PC-9 (cell line): ENCODE measurements at regions not wholly inside any gene's neighbourhood (a gene's known extent, or its start where the extent isn't known, plus 50 kb on each side); places are given as distances from the start of the nearest gene placed in this dataset.

ENCODE experiments used
- BruUV-seq: library from RNA; stranded (reverse); fragments of 400-500 nt; replicated peaks from 2 replicates; lab custom pipeline; 2021; lab: Mats Ljungman, UMichigan
- CTCF ChIA-PET: fragments of 300-600 bp; sonication (Branson Sonifier 250); formaldehyde crosslinking; loops from one replicate; lab custom pipeline; 2022; ENCODE audit warnings: antibody characterized with exemption; lab: Charles Lee
- POLR2A ChIA-PET: fragments of 300-600 bp; sonication (Branson Sonifier 250); formaldehyde crosslinking; loops from one replicate; lab custom pipeline; 2022; ENCODE audit warnings: antibody characterized with exemption; ENCODE audit not compliant: unreplicated experiment; lab: Charles Lee
- DNase-seq, 2 experiments: peaks; one replicate each; pipeline versions ENCODE4 v3.0.0 to v3.0.0-alpha.2; 2015 to 2022; ENCODE audit warnings: mixed read lengths in 1 of 2
- H2AFZ ChIP-seq: fragments of 200-600 bp; sonication (generic); 2 replicates; pipeline ENCODE4 v1.8.1; 2017; ENCODE audit warnings: antibody characterized with exemption
- H3F3A ChIP-seq: fragments of 200-600 bp; sonication (generic); 2 replicates; pipeline ENCODE4 v1.8.1; 2017; ENCODE audit warnings: antibody characterized with exemption, mild to moderate bottlenecking, low read depth; ENCODE audit not compliant: insufficient read depth
- H3K27ac ChIP-seq: fragments of 200-600 bp; sonication (generic); 2 replicates; pipeline ENCODE4 v1.6.1; 2016; ENCODE audit warnings: mixed run types
- H3K27me3 ChIP-seq: fragments of 200-600 bp; sonication (generic); 2 replicates; pipeline ENCODE4 v1.6.1; 2016; ENCODE audit warnings: low read depth, mixed run types; ENCODE audit not compliant: insufficient read depth
- H3K36me3 ChIP-seq: fragments of 200-600 bp; sonication (generic); 2 replicates; pipeline ENCODE4 v1.6.1; 2016; ENCODE audit warnings: low read depth, mixed run types
- H3K4me1 ChIP-seq: fragments of 200-600 bp; sonication (generic); replicated peaks from 2 replicates; pipeline ENCODE4 v1.6.1; 2016; ENCODE audit warnings: mixed run types; ENCODE audit not compliant: insufficient read depth
- H3K4me2 ChIP-seq: fragments of 200-600 bp; sonication (generic); 2 replicates; pipeline ENCODE4 v1.6.1; 2017; ENCODE audit warnings: mixed run types
- H3K4me3 ChIP-seq: fragments of 200-600 bp; sonication (generic); 2 replicates; pipeline ENCODE4 v1.6.1; 2016; ENCODE audit warnings: mixed run types
- H3K79me2 ChIP-seq: fragments of 200-600 bp; sonication (generic); 2 replicates; pipeline ENCODE4 v1.6.1; 2017; ENCODE audit warnings: low read depth, mixed run types
- H3K9me2 ChIP-seq: fragments of 200-600 bp; sonication (generic); 2 replicates; pipeline ENCODE4 v1.8.1; 2017; ENCODE audit warnings: mild to moderate bottlenecking; ENCODE audit not compliant: insufficient read depth
- H3K9me3 ChIP-seq: fragments of 200-600 bp; sonication (generic); 2 replicates; pipeline ENCODE4 v1.8.1; 2016; ENCODE audit warnings: low read depth; ENCODE audit not compliant: insufficient read depth
- H4K20me1 ChIP-seq: fragments of 200-600 bp; sonication (generic); 2 replicates; pipeline ENCODE4 v1.8.1; 2017; ENCODE audit not compliant: insufficient read depth
- CTCF ChIP-seq: fragments of 200-600 bp; sonication (generic); conservative IDR thresholded peaks from 2 replicates; pipeline ENCODE4 v1.6.1; 2017; ENCODE audit warnings: mixed run types, antibody characterized with exemption, mild to moderate bottlenecking, moderate library complexity
- EZH2 ChIP-seq: fragments of 200-600 bp; sonication (generic); IDR thresholded peaks from 2 replicates; pipeline ENCODE4 v1.8.0; 2017; ENCODE audit warnings: antibody characterized with exemption, low read depth
- intact Hi-C: fragments of 100-400 bp; cut with micrococcal nuclease; formaldehyde crosslinking; loops from one replicate; pipeline ENCODE4 v1.10.0; 2022; ENCODE audit not compliant: unreplicated experiment

- ChIA-PET POLR2A (no interaction called here), CTCF (no interaction called here)
- Histone ChIP-seq H3F3A (no peaks in the 10 kb centered on the region), H4K20me1 (no peaks in the 10 kb centered on the region), H3K79me2 (no peaks in the 10 kb centered on the region), H3K4me1 (no peaks in the 10 kb centered on the region), H3K27me3 (no peaks in the 10 kb centered on the region), H3K9me2 (no peaks in the 10 kb centered on the region), H3K4me2 (no peak overlapping the region), H3K27ac (no peak overlapping the region), H3K9me3 (no peaks in the 10 kb centered on the region), H3K36me3 (no peaks in the 10 kb centered on the region), H3K4me3 (no peak overlapping the region), H2AFZ (no peak overlapping the region)
- no peak for TF ChIP-seq EZH2
- no peak for TF ChIP-seq CTCF
- intact Hi-C loops, result no loop called here
- no peak for DNase-seq
- BruUV-seq, result no TSS peak
These were observed 365.4 kb downstream of the AEBP2 start for GRCh38 chr12:19804737-19805136.

GRCh38 chr12:19808371-19808770 lies 369.1 kb downstream of the AEBP2 start:
- no peaks in the 10 kb centered on the region for H4K20me1 ChIP-seq
- H3K36me3 ChIP-seq, result no peaks in the 10 kb centered on the region
- no peaks in the 10 kb centered on the region for H3K9me2 ChIP-seq
- intact Hi-C loops, result no loop called here
- no peak overlapping the region for H3K27ac ChIP-seq
- no peaks in the 10 kb centered on the region for H3K4me1 ChIP-seq
- BruUV-seq, result no TSS peak
- no peak overlapping the region for H3K4me2 ChIP-seq
- no peaks in the 10 kb centered on the region for H3F3A ChIP-seq
- H3K79me2 ChIP-seq, result no peaks in the 10 kb centered on the region
- ChIA-PET POLR2A (no interaction called here), CTCF (no interaction called here)
- H3K9me3 ChIP-seq, result no peaks in the 10 kb centered on the region
- no peak overlapping the region for H3K4me3 ChIP-seq
- TF ChIP-seq CTCF, result no peak
- no peak for TF ChIP-seq EZH2
- no peaks in the 10 kb centered on the region for H3K27me3 ChIP-seq
- H2AFZ ChIP-seq, result no peak overlapping the region
- DNase-seq, result no peak

GRCh38 chr12:19810213-19810612 lies 370.9 kb downstream of the AEBP2 start:
- Histone ChIP-seq H3K27me3 (no peaks in the 10 kb centered on the region), H2AFZ (no peak overlapping the region), H3K4me2 (no peak overlapping the region), H3K36me3 (no peaks in the 10 kb centered on the region), H3K4me3 (no peak overlapping the region), H3K4me1 (no peaks in the 10 kb centered on the region), H3K79me2 (no peaks in the 10 kb centered on the region), H4K20me1 (no peaks in the 10 kb centered on the region), H3K9me2 (no peaks in the 10 kb centered on the region), H3K9me3 (no peaks in the 10 kb centered on the region), H3K27ac (no peak overlapping the region), H3F3A (no peaks in the 10 kb centered on the region)
- intact Hi-C loops, result no loop called here
- CTCF ChIA-PET, result interaction anchor here (0.6 kb wide), 1 partner anchor 1400 kb away, joined by 7 read pairs; no protein-coding TSS in a partner anchor
- TF ChIP-seq CTCF (no peak), EZH2 (no peak)
- POLR2A ChIA-PET, result no interaction called here
- no TSS peak for BruUV-seq
- no peak for DNase-seq
